Spleen (tissue), 7 donors: ENCODE measurements at regions not wholly inside any gene's neighbourhood (a gene's known extent, or its start where the extent isn't known, plus 50 kb on each side); places are given as distances from the start of the nearest gene placed in this dataset.

Experiments
- CTCF ChIP-seq, 11 experiments: fragments of 200-600 bp in 7 of 11; fragments of 450-650 bp in 4 of 11; sonication (generic) in 4 of 11; IDR thresholded peaks in 8 of 11; conservative IDR thresholded peaks in 3 of 11; 1 replicate in 7 of 11; 2 replicates in 4 of 11; pipeline versions ENCODE4 v1.4.0 to v1.8.0; 2016 to 2021; ENCODE audit warnings: antibody characterized with exemption in 11 of 11, inconsistent platforms in 4 of 11, mild to moderate bottlenecking in 1 of 11
- POLR2AphosphoS5 ChIP-seq, 3 donors: sonication (generic); formaldehyde crosslinking; IDR thresholded peaks; one replicate each; pipeline ENCODE4 v1.5.1; 2017; ENCODE audit warnings: antibody characterized with exemption in 3 of 3
- donor health status: DM: no; HTN: no; CAD: no; lungs with moderate emphysema.
- donor health status: DM: no; HTN: no; CAD: no.
- donor health status: DM: no; HTN: no; CAD: no.

GRCh38 chr7:13034693-13035092 lies 347.3 kb downstream of the ARL4A start:
- no peak for TF ChIP-seq CTCF (IDR thresholded peaks at IDR 0.05 in 8 of 11, conservative IDR thresholded peaks at IDR 0.05 in 3 of 11)
- no peak for TF ChIP-seq POLR2AphosphoS5 (IDR thresholded peaks at IDR 0.05)
